HG02973 (cell line): ENCODE measurements at regions not wholly inside any gene's neighbourhood (a gene's known extent, or its start where the extent isn't known, plus 50 kb on each side); places are given as distances from the start of the nearest gene placed in this dataset.

Experiments used
- ATAC-seq: cut with Tn5 transposase; IDR thresholded peaks from one replicate; pipeline ENCODE4 v1.9.1; 2021; ENCODE audit warnings: moderate library complexity; ENCODE audit not compliant: unreplicated experiment

DNA sequence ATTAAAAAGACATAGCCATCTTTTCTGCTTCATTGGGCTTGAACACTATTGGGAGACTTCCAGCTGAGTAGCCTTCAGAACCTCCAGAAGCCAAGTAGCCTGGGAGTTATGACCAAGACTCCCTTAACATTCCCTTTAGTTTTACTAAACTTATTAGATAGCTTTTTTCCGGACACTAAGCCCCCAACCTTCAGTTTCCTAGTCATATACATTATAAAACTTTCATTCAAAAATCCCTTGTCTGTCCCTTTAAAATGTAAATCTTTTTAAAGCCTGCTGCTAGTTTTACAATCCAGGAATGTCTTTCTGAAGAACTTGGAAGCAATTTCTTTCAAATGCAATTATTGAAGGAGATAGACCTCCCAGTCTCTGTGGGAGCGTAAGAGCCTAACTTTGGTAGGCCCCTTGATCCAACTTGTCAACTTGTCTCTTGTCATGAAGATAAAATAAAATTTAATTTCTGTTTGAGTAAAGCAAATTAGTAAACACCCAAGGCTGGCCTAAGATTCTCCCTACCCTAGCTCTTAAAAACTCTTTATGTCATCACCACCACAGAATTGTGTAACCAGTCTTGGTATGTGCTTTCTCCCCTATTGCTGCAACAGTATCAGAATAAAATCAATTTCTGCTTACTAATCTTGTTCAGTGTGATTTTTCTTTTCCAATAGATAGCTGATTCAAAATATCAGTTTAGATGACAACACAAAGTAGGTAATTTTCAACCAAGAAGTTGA, 796.2 kb downstream of the PLA2G4A start:
- no peak for ATAC-seq

DNA sequence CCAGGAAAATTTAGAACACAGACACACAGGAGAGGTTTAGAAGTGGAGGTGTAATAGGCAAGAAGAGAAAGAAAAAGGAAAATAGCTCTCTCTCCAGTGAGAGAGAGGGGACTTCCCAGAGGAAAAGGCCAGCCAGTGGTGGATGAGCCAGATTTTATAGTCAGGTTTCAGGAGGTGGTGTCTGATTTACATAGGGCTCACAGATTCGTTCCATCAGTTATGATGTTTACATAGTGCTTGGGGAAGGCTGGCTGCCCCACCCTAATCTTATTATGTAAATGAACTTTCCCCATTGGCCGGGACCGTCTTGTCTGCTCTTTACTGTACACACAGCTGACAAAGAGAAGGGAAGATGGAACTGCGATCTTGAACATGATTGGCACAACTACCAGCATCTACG, 797.3 kb downstream of the PLA2G4A start:
- ATAC-seq, result no peak

DNA sequence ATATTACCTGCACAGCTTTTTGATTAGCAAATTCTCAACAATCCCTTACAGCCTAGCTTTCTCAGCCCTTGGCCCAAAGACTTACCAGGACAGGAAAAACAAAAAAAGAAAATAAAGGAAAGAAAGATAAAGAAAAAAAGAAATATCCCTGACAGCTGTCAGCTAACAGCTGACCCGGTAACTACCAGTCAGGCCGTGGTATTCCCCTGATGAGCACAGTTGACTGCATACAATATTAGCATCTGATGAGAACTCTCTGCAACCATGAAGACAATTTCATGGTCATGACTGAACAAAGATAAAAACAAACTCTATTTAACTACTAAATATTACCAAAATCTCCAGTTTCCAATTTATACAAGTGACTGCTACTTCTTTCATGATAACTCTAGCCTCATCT, 798.8 kb downstream of the PLA2G4A start:
- no peak for ATAC-seq

DNA sequence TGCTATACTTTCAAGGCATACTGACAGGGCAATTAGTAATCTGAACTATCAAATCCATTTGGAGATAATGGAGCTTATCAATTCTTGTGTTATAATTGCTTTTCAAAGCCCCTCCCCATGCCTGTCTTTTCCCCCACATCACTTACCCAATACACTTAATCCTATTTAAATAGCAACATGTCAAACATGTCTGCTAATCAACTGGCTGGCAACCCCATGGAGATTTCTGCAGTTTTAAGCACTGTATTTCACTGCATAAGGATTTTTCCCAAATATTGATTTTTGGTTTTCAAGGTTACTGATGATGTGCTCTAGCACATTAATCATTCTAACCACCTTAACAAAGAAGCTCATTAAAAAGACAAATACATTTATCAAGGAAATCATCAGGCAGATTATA, 800.3 kb downstream of the PLA2G4A start:
- ATAC-seq, result no peak

DNA sequence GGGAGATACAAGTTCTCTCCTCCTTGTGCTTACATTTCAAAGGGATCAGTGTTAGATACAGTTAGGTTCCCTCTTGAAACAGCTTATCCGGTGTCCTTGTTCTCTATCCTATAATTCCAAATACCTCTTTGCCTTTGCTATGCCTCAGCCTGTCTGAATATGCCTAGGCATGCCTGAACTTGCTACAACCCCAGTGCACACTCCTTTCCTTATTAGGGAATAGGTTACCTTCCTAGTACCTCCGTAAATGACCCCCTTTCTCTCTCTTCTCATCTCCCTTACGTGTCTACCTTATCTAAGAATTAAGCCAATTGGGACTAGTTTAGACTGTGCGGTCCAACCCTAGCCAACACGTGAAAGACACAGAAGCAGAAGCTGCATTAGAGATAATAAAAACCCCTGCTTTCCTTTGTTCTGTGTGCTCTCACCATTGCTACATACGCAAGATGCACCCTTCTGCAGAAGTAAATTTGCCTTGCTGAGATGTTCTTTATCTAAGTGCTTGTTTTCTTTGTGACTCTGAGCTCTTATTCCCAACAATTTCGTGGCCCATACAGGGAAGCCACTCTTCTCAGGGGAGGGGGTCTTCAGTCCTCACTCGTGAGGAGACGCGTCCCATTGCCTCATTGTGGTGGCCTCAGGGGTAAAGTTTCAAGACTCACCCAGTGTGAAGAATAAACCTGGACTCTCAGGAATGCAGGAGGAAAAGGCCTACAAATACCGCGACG, 802.1 kb downstream of the PLA2G4A start:
- ATAC-seq, result no peak

DNA sequence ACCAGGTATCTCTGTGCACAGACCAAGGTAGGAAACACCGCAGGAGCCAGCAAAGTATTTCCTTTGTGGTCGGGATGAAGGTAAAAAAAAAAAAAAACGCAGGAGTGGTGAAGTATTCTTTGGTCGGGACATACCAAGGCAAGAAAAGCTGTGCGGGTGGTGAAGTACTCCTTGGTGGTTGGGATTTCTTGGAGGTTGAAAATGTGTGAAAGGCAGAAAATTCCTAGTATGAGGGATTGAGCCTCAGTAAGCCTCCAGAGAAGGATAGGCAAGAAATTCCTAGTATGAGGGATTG, 802.6 kb downstream of the PLA2G4A start:
- ATAC-seq, result no peak

DNA sequence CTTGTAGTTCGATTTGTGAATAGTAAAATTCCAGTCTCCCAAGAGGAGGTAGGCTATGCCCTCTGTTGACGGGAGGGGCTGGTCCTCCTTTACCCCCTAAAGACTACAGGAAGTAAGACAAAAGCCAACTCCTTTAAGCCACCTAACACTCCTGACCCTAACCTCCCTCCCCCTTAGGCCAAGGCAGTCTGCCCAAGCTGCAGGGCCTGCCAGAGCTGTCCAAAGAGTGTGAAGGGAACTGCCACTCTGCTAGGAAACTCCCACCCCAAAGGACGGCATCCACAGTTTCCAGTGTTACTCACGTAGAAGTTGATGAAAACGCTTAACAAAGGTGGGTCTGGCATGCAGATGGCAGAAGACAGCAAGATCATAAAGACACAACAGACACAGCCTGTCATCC, 803.2 kb downstream of the PLA2G4A start:
- no peak for ATAC-seq

DNA sequence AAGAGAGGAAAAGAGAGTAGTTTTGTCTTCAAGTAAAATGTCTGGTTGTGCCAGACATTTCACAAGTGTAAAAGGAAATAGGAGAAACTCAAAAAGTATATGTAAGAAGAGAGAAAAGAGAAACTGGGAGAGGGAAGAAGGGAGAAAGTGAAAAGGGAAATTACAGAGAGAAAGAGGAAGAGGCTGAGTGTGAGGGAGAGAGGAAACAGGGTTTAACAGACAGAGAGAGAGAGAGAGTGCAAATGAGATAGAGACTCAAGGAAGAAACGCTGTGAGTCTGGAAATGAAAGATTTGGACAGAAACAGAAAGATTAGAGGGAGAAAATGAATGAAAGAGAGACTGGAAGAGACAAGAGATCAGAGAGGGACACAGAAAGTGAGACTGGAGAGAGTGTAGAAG, 806.2 kb downstream of the PLA2G4A start:
- no peak for ATAC-seq

DNA sequence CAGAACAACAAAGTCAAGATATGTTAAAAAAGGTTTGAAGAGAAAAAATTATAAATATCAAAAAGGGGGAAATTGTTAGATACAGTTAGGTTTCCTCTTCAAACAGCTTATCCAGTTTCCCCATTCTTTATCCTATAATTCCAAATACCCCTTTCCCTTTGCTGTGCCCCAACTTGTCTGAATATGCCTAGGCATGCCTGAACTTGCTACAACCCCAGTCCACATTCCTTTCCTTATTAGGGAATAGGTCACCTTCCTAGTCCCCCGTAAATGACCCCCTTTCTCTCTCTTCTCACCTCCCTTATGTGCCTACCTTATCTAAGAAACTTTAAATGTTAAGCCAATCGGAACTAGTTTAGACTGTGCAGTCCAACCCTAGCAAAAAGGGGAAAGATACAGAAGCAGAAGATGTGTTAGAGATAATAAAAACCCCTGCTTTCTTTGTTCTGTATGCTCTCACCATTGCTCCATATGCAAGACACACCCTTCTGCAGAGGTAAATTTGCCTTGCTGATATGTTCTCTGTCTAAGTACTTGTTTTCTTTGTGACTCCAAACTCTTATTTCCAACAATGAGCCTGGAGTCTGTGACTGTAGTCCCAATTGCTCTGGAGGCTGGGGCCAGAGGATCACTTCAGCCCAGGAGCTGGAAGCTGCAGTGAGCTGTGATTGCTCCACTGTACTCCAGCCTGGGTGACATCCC, 810.1 kb downstream of the PLA2G4A start:
- ATAC-seq, result no peak

DNA sequence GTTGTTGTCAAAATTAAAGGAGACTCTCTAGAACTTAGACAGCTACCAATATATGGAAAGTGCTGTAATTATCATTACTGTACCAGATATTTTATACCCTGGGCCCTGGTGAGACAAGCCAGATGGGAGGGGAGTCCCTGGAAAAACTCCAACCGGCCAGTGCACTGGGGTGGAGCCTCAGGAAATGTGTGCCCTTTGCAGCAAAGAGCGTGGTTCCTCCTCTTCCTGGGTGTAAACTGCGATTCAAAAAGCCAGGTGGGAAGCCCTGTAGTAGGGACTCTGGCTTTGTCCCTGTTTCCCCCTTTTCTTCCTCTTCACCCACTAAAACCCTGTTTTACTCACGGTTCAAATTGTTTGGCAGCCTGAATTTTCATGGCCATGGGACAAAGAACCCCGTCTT, 812.3 kb downstream of the PLA2G4A start:
- no peak for ATAC-seq

DNA sequence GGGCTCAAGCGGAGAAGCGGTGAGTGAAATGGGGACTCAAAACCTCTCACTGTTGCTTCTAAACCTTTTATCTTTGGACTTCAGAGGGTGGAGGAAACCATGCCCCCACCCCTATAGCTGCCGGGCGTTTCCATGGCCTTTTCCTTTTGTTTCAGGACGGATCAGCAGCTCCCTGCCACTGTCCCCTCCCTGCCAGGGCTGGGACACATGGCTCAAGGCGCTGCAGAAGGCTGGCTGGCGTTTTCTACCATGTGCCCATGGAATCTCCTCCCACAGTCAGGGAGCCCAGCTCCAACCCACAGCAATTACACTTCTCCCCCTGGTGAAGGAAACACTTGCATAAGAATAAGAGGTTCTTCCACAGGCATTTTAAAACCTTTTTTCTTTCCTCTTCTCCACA, 812.7 kb downstream of the PLA2G4A start:
- ATAC-seq, result no peak

DNA sequence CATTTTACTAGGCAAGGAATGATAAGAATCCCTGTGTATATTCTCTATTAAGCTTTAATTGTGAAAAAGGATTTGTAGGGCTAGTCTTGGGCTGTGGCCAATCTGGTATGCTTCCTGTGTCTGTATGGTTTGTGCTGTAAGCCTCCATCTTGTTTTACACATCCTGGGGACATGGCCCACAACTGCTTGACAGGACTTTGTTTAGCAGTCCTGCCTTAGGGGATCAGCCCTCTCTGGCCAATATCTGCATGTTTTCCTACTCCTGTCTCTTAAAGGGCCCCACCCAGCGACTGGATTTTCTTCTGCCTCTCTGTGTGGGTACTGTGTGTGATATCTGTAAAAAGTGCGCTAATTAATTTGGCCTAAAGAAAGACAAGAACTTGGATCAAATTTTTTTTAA, 813.2 kb downstream of the PLA2G4A start:
- ATAC-seq, result no peak

DNA sequence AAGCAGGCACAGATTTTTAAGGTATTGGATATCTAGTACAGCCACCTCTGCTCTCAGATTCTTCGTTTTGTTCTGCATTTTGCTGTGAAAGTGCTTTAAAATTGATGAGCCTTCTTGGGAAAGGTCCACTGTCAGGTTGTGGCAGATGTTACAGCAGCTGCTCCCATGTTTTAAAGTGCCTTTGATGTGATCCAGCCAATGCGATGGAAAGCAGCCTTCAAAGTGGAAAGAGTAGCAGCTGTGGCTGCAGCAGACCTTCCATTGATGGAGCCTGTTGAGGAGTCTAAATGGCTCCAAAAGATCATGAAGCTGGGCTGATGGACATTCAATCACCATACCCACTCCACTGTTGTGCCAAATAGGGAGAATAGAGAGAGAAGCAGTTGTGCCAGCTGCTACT, 816.9 kb downstream of the PLA2G4A start:
- ATAC-seq, result no peak

DNA sequence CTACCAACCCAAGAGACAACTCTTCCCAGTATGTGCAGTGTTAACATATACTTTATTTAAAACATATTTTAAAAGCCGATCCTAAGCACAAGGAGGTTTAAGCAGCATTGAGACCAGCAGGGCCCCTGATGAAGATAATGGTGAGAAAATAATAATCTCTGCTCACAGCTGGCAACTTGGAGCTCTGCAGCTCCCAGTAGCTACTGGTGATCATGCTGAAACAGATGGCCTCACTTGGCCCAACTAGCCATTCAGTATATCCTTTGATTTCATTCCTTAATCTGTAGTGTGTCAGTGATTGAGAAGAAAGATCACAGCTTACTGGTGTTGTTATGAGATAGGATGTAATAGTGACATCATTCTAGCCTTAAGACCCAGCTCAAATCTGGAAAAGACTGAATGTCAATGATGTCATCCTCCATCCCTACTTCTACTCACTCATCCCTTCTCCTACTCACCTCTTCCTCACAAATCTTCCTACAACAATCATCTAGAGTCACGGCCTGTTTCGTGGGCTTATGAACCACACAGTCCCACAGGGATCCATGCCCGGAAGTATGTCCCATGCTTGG, 817.9 kb downstream of the PLA2G4A start:
- ATAC-seq, result no peak

DNA sequence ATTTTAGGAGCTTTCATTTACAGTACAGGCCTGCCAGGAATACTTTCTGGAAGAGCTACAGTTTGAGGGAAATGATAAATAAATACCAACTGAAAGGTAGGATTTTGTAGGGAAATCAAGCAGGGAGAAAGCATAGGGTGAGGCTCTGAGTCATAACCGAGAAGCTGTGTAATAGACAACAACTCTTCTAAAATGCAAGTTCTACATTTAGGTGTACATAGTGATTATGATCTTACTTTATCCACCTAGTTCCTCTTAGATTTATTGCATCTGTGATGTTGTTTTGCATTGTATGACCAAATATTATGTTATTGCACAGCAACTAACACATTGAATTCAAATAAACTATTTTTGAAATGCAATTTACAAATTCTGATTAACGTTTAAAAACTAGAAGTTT, 819.3 kb downstream of the PLA2G4A start:
- ATAC-seq, result no peak

DNA sequence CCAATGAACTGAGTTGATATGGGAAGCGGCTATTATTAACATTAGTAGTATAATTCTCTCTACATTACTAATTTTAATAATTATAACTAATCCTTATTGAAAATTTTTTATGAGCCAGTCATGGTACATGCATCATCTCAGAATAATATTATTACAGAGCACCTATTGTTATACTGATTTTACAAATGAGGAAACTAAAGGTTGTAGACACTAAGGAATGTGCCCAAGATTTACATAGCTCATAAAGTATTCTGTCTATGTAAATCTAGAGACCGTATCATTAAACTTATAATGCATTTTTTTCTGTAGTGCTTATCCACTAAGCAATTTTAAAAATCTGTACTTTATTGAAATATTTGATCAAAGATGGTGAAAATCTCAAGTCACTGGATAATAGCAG, 825.9 kb downstream of the PLA2G4A start:
- ATAC-seq, result no peak

DNA sequence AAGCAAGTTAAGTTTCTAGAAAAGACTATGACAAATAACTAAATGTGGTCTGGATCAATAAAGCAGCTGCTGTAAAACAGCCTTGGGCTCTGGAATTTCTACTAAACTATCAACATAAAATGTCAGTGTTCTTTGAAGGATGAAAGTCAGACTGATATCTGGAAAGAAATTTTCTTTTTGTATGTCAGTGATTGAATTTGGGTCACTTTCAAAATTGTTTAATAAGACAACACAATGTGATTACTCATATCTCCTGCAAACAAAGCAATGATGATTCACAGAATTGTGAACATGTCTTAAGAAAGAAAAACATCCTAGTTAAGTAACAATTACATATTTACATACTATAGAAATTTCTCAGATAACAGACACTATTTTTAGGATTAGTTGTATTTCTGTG, 826.4 kb downstream of the PLA2G4A start:
- no peak for ATAC-seq

DNA sequence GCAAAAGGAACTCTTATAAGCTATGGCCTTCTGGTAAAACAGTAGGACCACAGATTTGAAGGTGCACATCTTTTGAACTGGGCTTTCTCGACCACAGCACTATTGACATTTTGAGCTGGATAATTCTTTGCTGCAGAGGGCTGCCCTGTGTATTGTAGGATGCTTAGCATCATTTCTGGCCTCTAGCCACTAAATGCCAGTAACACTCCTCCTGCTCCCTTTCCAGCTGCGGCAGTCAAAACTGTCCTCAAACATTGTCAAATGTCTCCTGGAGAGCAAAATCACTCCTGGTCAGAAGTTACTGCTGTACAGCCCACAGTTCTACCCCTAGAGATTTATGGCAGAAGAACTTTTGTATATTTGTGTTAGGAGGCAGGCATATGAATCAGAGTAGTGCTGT, 836.7 kb downstream of the PLA2G4A start:
- ATAC-seq, result no peak

DNA sequence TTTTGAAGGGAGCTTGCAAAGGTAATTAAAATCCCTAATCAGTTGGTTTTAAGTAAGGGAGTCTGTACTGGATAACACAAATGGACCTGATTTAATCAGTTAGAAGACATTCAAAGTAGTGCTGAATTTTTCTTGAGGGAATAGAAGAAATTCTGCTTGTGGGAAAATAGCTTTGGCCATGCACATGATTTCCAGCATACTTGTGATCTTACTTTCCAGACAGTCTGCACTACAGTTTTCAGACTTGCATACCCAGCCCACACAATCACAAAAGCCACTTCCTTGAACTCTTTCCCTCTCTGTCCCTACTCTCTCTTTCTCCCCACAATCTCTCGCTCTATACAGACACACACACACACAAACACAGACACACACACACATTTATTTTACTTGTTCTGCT, 852.1 kb downstream of the PLA2G4A start:
- no peak for ATAC-seq

DNA sequence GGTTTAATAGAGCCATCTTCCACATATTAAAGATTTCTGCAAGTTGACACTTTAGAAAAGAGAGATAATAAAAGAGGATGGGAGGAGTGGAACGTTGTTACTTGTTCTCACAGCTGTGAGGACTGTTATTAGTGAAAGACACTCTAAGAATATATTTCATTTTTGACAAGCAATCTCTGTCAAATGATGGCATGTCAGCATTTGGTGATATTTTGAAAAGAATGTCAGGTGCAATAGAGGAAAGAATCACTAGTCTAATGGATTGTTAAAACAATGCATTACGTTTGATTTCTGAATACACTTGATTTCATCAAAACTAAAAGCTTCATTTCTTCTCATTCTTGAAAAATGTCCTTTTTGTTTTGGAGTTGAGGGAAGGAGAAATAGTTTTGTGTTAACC, 853.4 kb downstream of the PLA2G4A start:
- ATAC-seq, result no peak

DNA sequence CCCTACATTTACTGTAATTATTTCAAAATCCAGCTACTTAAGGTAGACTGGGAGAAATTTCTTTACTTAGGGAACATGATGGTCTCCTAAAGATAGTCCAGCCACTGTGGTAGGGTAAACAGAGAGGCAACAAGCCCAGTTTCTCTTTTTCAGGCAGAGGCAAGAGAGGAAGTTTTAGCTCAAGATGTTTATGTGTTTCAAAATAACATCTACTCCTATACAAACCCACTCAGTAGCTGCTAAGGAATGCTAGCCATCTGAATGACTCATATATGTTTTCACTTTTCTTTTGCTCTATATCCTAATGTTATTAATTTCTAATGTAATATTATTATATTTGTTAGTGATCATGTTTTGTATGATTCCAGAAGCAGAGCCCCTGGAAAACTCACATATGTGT, 856.6 kb downstream of the PLA2G4A start:
- ATAC-seq, result no peak

DNA sequence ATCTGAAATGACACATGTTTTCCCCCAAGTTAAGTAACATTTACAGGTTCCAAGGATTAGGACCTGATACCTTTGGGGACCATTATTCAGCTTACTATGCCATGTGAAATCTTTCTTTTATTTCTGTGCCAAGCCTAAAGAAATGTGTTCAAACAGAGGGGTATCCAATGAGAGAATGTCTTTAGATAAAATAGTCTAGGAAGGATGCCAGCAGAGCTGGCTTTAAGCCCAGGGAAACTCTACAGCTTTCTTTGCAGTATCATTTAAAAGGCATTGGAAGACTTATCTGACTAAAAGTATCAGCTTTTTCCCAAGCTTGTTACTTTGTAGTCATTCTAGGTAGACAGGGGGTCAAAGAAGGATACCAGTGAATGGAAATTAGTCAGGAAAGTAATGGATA, 860.4 kb downstream of the PLA2G4A start:
- no peak for ATAC-seq
